ENCODE measurements at regions not wholly inside any gene's neighbourhood (a gene's known extent, or its start where the extent isn't known, plus 50 kb on each side); places are given as distances from the start of the nearest gene placed in this dataset.

DNA sequence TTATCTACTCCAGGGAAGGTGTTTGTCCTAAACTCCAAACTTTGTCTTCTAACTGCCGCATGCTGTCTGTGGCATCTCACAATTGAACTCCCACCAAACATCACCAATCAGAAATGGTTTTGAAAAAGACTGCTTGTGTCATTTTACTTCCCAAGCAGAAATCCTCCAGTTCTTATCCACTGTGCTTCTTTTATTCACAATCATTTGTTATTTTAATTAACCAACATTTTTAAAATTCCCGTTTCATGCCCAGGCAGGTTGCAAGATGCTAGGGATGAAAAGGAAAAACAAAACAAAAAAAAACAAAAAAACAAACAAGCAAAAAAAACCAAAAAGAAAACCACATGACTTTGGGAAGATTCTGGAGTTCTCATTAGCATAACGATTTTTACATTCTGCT is 63.5 kb upstream of the RAB27B start:
- no peak overlapping the region for H3K4me2 ChIP-seq (ENCODE audit: low read depth, low read length)
- TF ChIP-seq, protein P1, sequence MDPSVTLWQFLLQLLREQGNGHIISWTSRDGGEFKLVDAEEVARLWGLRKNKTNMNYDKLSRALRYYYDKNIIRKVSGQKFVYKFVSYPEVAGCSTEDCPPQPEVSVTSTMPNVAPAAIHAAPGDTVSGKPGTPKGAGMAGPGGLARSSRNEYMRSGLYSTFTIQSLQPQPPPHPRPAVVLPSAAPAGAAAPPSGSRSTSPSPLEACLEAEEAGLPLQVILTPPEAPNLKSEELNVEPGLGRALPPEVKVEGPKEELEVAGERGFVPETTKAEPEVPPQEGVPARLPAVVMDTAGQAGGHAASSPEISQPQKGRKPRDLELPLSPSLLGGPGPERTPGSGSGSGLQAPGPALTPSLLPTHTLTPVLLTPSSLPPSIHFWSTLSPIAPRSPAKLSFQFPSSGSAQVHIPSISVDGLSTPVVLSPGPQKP (IDR thresholded peaks at IDR 0.05; ENCODE audit: borderline replicate concordance, low read depth, low read length) = no peak
- TF ChIP-seq NFE2L2 (IDR thresholded peaks at IDR 0.05; ENCODE audit: low read depth, low read length) (no peak), MXI1 (IDR thresholded peaks at IDR 0.05; ENCODE audit: borderline replicate concordance, low read depth, low read length) (no peak), MAFK (IDR thresholded peaks at IDR 0.05; ENCODE audit: low read depth, low read length) (no peak), CEBPB (IDR thresholded peaks at IDR 0.05; ENCODE audit: low read depth, low read length) (no peak), BHLHE40 (IDR thresholded peaks at IDR 0.05; ENCODE audit: low read depth, low read length) (no peak), MAZ (IDR thresholded peaks at IDR 0.05; ENCODE audit: borderline replicate concordance, low read depth, low read length) (no peak), RAD21 (IDR thresholded peaks at IDR 0.05; ENCODE audit: low read length) (no peak), RFX5 (IDR thresholded peaks at IDR 0.05; ENCODE audit: low read depth, low read length) (no peak), CHD1 (IDR thresholded peaks at IDR 0.05; ENCODE audit: low read depth, low read length) (no peak), FOS (IDR thresholded peaks at IDR 0.05; ENCODE audit: low read depth, low read length) (no peak), RCOR1 (IDR thresholded peaks at IDR 0.05; ENCODE audit: insufficient replicate concordance, low read length) (no peak), POLR2A (IDR thresholded peaks at IDR 0.05; ENCODE audit: low read depth, low read length) (no peak), SMC3 (IDR thresholded peaks at IDR 0.05; ENCODE audit: low read depth, low read length) (no peak)
- TF ChIP-seq, protein P2, sequence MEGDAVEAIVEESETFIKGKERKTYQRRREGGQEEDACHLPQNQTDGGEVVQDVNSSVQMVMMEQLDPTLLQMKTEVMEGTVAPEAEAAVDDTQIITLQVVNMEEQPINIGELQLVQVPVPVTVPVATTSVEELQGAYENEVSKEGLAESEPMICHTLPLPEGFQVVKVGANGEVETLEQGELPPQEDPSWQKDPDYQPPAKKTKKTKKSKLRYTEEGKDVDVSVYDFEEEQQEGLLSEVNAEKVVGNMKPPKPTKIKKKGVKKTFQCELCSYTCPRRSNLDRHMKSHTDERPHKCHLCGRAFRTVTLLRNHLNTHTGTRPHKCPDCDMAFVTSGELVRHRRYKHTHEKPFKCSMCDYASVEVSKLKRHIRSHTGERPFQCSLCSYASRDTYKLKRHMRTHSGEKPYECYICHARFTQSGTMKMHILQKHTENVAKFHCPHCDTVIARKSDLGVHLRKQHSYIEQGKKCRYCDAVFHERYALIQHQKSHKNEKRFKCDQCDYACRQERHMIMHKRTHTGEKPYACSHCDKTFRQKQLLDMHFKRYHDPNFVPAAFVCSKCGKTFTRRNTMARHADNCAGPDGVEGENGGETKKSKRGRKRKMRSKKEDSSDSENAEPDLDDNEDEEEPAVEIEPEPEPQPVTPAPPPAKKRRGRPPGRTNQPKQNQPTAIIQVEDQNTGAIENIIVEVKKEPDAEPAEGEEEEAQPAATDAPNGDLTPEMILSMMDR (conservative IDR thresholded peaks at IDR 0.05; ENCODE audit: low read depth, low read length) = no peak
- TF ChIP-seq, protein P3, sequence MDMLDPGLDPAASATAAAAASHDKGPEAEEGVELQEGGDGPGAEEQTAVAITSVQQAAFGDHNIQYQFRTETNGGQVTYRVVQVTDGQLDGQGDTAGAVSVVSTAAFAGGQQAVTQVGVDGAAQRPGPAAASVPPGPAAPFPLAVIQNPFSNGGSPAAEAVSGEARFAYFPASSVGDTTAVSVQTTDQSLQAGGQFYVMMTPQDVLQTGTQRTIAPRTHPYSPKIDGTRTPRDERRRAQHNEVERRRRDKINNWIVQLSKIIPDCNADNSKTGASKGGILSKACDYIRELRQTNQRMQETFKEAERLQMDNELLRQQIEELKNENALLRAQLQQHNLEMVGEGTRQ (IDR thresholded peaks at IDR 0.05; ENCODE audit: low read depth, low read length) = no peak
- H3K56ac ChIP-seq (ENCODE audit: extremely low read depth, insufficient read depth, low read length) = no peak overlapping the region
- H4K91ac ChIP-seq (ENCODE audit: insufficient read depth, low read depth, low read length) = no peak overlapping the region
- dilution Hi-C loops (cut with HindIII; ENCODE audit: low sequenced_read_pairs, unreplicated experiment) = no loop called here
- no peaks in the 10 kb centered on the region for H3K36me3 ChIP-seq (ENCODE audit: control insufficient read depth, insufficient read depth, low read length)
- H2BK5ac ChIP-seq (ENCODE audit: low read depth, low read length, poor library complexity, severe bottlenecking) = no peak overlapping the region
- no peak overlapping the region for H3K9ac ChIP-seq (ENCODE audit: low read depth, low read length)
- H3K4me1 ChIP-seq (ENCODE audit: control insufficient read depth, insufficient read depth, low read length) = peaks cover 4% of the 10 kb centered on the region; the same call in 1 of the 2 replicates
- no peak overlapping the region for H3K27ac ChIP-seq (ENCODE audit: insufficient read depth, low read length)
- H2BK20ac ChIP-seq (ENCODE audit: low read depth, low read length) = no peak overlapping the region
- DNase-seq (no peak), ATAC-seq (ENCODE audit: low read depth) (no peak)
- H3K18ac ChIP-seq (ENCODE audit: low read depth, low read length) = no peak overlapping the region
- in situ Hi-C loops (cut with MboI; ENCODE audit: low sequenced_read_pairs) = no loop called here
- intact Hi-C loops (cut with micrococcal nuclease) = no loop called here
- H4K8ac ChIP-seq (ENCODE audit: low read depth in 2 of 2, low read length in 2 of 2) = no peak overlapping the region
- H3K9me1 ChIP-seq (ENCODE audit: insufficient read depth, low read length) = no peaks in the 10 kb centered on the region
- no peak overlapping the region for H2AFZ ChIP-seq (replicated peaks; ENCODE audit: low read length, poor library complexity)
- ChIA-PET POLR2A (ENCODE audit: unreplicated experiment) (no interaction called here), CTCF (no interaction called here)
- H4K5ac ChIP-seq (ENCODE audit: low read depth, low read length) = no peak overlapping the region
- 100% methylated on average over 1 of the region's 3 CpGs; no CpG with 5 or more reads in 1 of the 2 experiments for WGBS, 2 experiments (ENCODE audit: extremely low coverage in 2 of 2, insufficient read length in 1 of 2)
- no TSS peak for BruUV-seq (replicated peaks)
- H3K4me3 ChIP-seq (ENCODE audit: insufficient read depth, low read depth, low read length) = no peak overlapping the region
- no peaks in the 10 kb centered on the region for H4K20me1 ChIP-seq (ENCODE audit: insufficient read depth, low read length)
- no peak overlapping the region for H2AK5ac ChIP-seq (ENCODE audit: low read depth, low read length)
- no peak overlapping the region for H2BK120ac ChIP-seq (ENCODE audit: low read depth, low read length)
- H3K4ac ChIP-seq (ENCODE audit: low read depth, low read length) = no peak overlapping the region
- no peaks in the 10 kb centered on the region for H3K9me3 ChIP-seq (ENCODE audit: control insufficient read depth, insufficient read depth, low read length)
- H3K27me3 ChIP-seq (ENCODE audit: control insufficient read depth, insufficient read depth, low read length) = no peaks in the 10 kb centered on the region; the same call in 1 of the 2 replicates
- no peak overlapping the region for H2AK9ac ChIP-seq (replicated peaks; ENCODE audit: low read depth, low read length, poor library complexity)
- H3K23ac ChIP-seq (ENCODE audit: low read depth, low read length) = no peak overlapping the region
- no peak overlapping the region for H3K14ac ChIP-seq (replicated peaks; ENCODE audit: low read depth, low read length)
- H3K79me1 ChIP-seq (ENCODE audit: low read depth in 1 of 2, low read length in 2 of 2) = no peaks in the 10 kb centered on the region
- H2BK15ac ChIP-seq (ENCODE audit: low read depth, low read length) = no peak overlapping the region
